AG04449 (cell line): ENCODE measurements at regions not wholly inside any gene's neighbourhood (a gene's known extent, or its start where the extent isn't known, plus 50 kb on each side); places are given as distances from the start of the nearest gene placed in this dataset.

Experiments
- CTCF ChIA-PET: fragments of 350-600 bp; formaldehyde crosslinking; extraction: SDS; loops from one replicate; lab custom pipeline; 2021; ENCODE audit warnings: antibody characterized with exemption; lab: Yijun Ruan, JAX
- POLR2A ChIA-PET: fragments of 400-600, 350-600 bp; formaldehyde crosslinking; extraction: SDS; loops from one replicate; lab custom pipeline; 2020; ENCODE audit warnings: antibody characterized with exemption, inconsistent platforms; lab: Yijun Ruan, JAX
- DNase-seq: peaks from one replicate; pipeline ENCODE4 v3.0.0-alpha.2; 2010; ENCODE audit warnings: low read depth, low spot score
- H3K4me3 ChIP-seq: 2 replicates; pipeline ENCODE4 v1.5.1; 2011; ENCODE audit warnings: low read depth, mild to moderate bottlenecking, control low read depth, low read length
- CTCF ChIP-seq: IDR thresholded peaks from one replicate; pipeline ENCODE4 v1.5.1; 2011; ENCODE audit warnings: mild to moderate bottlenecking, moderate library complexity, low read length, control low read depth, inconsistent platforms; ENCODE audit not compliant: insufficient read depth; ENCODE audit errors: missing control alignments

- POLR2A ChIA-PET: interaction anchor here (0.6 kb wide), 1 partner anchor 177 kb away, joined by 3 read pairs; no protein-coding TSS in a partner anchor
- CTCF ChIA-PET: interaction anchor here (0.7 to 5.5 kb wide), 2 partner anchors 9 to 177 kb away, joined by 3 to 75 read pairs; no protein-coding TSS in a partner anchor
- no peak for TF ChIP-seq CTCF
- no peak overlapping the region for H3K4me3 ChIP-seq
- no peak for DNase-seq
Observed at GRCh38 chr5:68464424-68464823, 248.9 kb downstream of the PIK3R1 start.

- DNase-seq: no peak
- ChIA-PET CTCF (interaction anchor here (0.7 to 5.5 kb wide), 2 partner anchors 8 to 178 kb away, joined by 3 to 75 read pairs; no protein-coding TSS in a partner anchor), POLR2A (no interaction called here)
- no peak for TF ChIP-seq CTCF
- no peak overlapping the region for H3K4me3 ChIP-seq
Observed at GRCh38 chr5:68465133-68465532, 249.6 kb downstream of the PIK3R1 start.

DNA sequence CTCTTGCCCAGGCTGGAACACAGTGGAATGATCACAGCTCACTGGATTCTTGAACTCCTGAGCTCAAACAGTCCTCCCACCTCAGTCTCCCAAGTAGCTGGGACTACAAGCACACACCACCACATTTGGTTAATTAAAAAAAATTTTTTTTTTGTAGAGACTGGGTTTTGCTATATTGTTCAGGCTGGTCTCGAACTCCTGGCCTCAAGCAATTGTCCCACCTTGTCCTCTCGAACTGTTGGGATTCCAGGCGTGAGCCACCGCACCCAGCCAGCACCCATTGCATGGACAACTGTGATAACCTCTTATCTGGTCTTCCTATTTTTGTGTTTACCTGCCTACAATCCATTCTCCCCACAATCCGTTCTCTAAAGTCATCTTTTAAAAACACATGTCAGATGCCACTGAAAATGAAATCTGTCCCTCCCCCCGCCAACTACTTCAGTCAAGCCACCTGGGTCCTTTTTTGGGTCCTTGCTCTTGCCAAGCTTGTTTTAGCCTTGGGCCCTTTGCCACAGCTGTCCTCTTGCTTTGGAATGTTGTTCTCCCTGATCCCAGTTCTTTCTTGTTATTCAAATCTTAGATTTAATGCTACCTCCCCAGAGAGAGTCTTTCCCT is 250.5 kb downstream of the PIK3R1 start:
- ChIA-PET CTCF (interaction anchor here (0.6 to 1.1 kb wide), 3 partner anchors 13 to 179 kb away, joined by 3 to 5 read pairs (median 3); no protein-coding TSS in a partner anchor), POLR2A (no interaction called here)
- H3K4me3 ChIP-seq: no peak overlapping the region
- no peak for TF ChIP-seq CTCF
- no peak for DNase-seq

GRCh38 chr5:68467208-68467607 is 251.7 kb downstream of the PIK3R1 start:
- ChIA-PET CTCF (interaction anchor here (0.8 to 1.1 kb wide), 3 partner anchors 9 to 181 kb away, joined by 3 to 5 read pairs (median 3); no protein-coding TSS in a partner anchor), POLR2A (interaction anchor here (0.6 kb wide), 1 partner anchor 81 kb away, joined by 3 read pairs; no protein-coding TSS in a partner anchor)
- no peak for TF ChIP-seq CTCF
- no peak for DNase-seq
- H3K4me3 ChIP-seq: no peak overlapping the region

DNA sequence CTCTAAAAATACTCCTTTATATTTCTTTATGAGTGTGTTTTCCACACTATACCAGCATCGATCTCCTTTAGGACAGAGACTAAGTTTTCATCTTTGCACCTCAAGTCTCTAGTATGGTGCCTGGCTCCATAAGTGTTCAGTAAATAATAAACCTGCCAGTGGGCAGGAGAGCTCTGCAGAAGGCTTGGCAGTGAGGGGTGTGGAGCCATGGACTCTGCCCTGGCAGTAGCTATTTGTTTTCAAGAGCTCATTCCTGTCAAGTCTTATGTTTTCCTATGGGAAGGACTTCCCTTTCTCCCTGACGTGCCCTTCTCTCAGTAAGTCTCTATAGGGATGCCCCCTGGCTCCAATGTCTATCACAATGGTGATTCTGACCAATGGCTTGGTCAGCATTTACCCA is 252.2 kb downstream of the PIK3R1 start:
- DNase-seq: no peak
- ChIA-PET CTCF (interaction anchor here (0.8 to 1.4 kb wide), 3 partner anchors 8 to 78 kb away, joined by 3 to 5 read pairs (median 3); no protein-coding TSS in a partner anchor), POLR2A (no interaction called here)
- no peak for TF ChIP-seq CTCF
- H3K4me3 ChIP-seq: no peak overlapping the region

- CTCF ChIA-PET: interaction anchor here (0.8 to 1.4 kb wide), 3 partner anchors 8 to 78 kb away, joined by 3 to 5 read pairs (median 3); no protein-coding TSS in a partner anchor
Observed at GRCh38 chr5:68468322-68468721, 252.8 kb downstream of the PIK3R1 start.

More at GRCh38 chr5:68468322-68468721, 252.8 kb downstream of the PIK3R1 start:
- POLR2A ChIA-PET: no interaction called here
- TF ChIP-seq CTCF: no peak
- H3K4me3 ChIP-seq: no peak overlapping the region
- no peak for DNase-seq
